ENCODE measurements at regions not wholly inside any gene's neighbourhood (a gene's known extent, or its start where the extent isn't known, plus 50 kb on each side); places are given as distances from the start of the nearest gene placed in this dataset.

DNA sequence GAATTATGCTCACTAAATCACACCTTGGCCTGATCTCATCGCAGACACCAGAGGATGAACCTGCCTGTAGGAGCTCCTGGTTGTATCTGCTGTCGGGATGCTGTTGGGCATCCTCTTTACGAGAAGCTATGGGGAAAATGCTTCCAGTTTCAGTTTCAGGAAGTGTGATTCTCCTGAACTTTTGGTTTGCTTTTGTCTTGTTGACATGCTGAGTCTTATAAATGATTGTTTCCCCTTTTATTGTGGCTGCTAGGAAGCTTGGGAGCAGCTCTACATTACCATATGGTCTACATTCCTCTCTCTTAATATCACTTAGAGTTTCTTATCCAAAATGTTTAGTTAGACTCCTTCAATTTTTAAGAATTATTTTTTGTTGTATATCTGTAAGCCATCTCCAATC, 227.5 kb downstream of the MTX2 start:
- TF ChIP-seq POLR2AphosphoS5 (IDR thresholded peaks at IDR 0.05; ENCODE audit: low read depth, low read length) (no peak), POLR2A (IDR thresholded peaks at IDR 0.05; ENCODE audit: low read depth, low read length) (no peak), TAF1 (IDR thresholded peaks at IDR 0.05; ENCODE audit: low read depth, low read length) (no peak), SPI1 (IDR thresholded peaks at IDR 0.05; ENCODE audit: low read depth, low read length) (0 out of 2 replicates have a peak, but pooled peaks have one; percentile 1), POU2F2 (IDR thresholded peaks at IDR 0.05; ENCODE audit: low read depth, low read length) (no peak), PAX5 (IDR thresholded peaks at IDR 0.05; ENCODE audit: insufficient read depth, low read length, severe bottlenecking) (no peak)

All from GM12891 (cell line).